ENCODE measurements at regions not wholly inside any gene's neighbourhood (a gene's known extent, or its start where the extent isn't known, plus 50 kb on each side); places are given as distances from the start of the nearest gene placed in this dataset.

DNA sequence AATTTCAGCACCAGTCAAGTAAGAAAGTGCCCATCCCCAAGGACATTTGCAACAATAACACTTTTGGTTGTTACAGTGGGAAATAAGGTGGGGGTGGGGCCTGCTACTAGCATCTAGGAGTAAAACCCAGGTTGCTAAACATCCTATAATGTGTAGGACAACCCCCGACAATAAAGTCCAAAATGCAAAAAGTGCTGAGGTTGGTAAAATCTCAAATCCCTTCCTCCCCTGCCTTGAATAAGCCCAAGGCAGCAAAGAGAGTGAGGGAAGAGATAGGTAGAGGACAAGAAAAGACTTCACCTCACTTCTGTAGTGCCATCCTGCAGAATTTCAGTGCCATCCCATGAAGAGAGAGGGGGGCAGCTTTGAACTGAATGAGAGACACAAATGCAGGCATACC is 117.5 kb upstream of the NIPBL start:
- TF ChIP-seq, protein P1, sequence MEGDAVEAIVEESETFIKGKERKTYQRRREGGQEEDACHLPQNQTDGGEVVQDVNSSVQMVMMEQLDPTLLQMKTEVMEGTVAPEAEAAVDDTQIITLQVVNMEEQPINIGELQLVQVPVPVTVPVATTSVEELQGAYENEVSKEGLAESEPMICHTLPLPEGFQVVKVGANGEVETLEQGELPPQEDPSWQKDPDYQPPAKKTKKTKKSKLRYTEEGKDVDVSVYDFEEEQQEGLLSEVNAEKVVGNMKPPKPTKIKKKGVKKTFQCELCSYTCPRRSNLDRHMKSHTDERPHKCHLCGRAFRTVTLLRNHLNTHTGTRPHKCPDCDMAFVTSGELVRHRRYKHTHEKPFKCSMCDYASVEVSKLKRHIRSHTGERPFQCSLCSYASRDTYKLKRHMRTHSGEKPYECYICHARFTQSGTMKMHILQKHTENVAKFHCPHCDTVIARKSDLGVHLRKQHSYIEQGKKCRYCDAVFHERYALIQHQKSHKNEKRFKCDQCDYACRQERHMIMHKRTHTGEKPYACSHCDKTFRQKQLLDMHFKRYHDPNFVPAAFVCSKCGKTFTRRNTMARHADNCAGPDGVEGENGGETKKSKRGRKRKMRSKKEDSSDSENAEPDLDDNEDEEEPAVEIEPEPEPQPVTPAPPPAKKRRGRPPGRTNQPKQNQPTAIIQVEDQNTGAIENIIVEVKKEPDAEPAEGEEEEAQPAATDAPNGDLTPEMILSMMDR (IDR thresholded peaks at IDR 0.05): no peak
- no peak for TF ChIP-seq POLR2A (IDR thresholded peaks at IDR 0.05)
